Endothelial cell of umbilical vein (primary cell): ENCODE measurements at regions not wholly inside any gene's neighbourhood (a gene's known extent, or its start where the extent isn't known, plus 50 kb on each side); places are given as distances from the start of the nearest gene placed in this dataset.

Experiments used
- CTCF ChIP-seq, 2 donors: IDR thresholded peaks; 1 replicate in 1 of 2; 2 replicates in 1 of 2; pipeline ENCODE4 v1.5.1; 2011; ENCODE audit warnings: low read length in 2 of 2, mild to moderate bottlenecking in 2 of 2, moderate library complexity in 2 of 2, control low read depth in 1 of 2, inconsistent platforms in 1 of 2, low read depth in 1 of 2; ENCODE audit not compliant: insufficient read depth in 1 of 2; ENCODE audit errors: extremely low read depth in 1 of 2
- POLR2A ChIP-seq: IDR thresholded peaks from 2 replicates; pipeline ENCODE4 v1.6.1; 2012; ENCODE audit warnings: low read depth, mild to moderate bottlenecking, control low read depth, low read length
- POLR2AphosphoS5 ChIP-seq: IDR thresholded peaks from 2 replicates; pipeline ENCODE4 v1.6.1; 2012; ENCODE audit warnings: low read depth, mild to moderate bottlenecking, control low read depth, low read length, moderate library complexity; ENCODE audit not compliant: insufficient read depth

GRCh38 chr1:25011943-25012638 is 82.0 kb upstream of the RUNX3 start:
- TF ChIP-seq POLR2AphosphoS5: no peak
- TF ChIP-seq POLR2A: no peak
- TF ChIP-seq CTCF (IDR thresholded peaks at IDR 0.05; ENCODE audit: extremely low read depth in 1 of 2, insufficient read depth in 1 of 2, low read depth in 1 of 2, low read length in 2 of 2): no peak
